Sigmoid colon (tissue), 3 donors: ENCODE measurements at regions not wholly inside any gene's neighbourhood (a gene's known extent, or its start where the extent isn't known, plus 50 kb on each side); places are given as distances from the start of the nearest gene placed in this dataset.

Source experiments
- POLR2A ChIP-seq, 2 donors: fragments of 450-650 bp; IDR thresholded peaks; one replicate each; pipeline ENCODE4 v1.6.1; 2016; ENCODE audit warnings: antibody characterized with exemption in 2 of 2, mild to moderate bottlenecking in 2 of 2, moderate library complexity in 2 of 2
- TF ChIP-seq, protein P1 (sequence below), 4 experiments: fragments of 450-650 bp in 3 of 4; fragments of 200-600 bp in 1 of 4; IDR thresholded peaks; one replicate each; pipeline ENCODE4 v1.5.1; 2016 to 2019; ENCODE audit warnings: antibody characterized with exemption in 4 of 4, mild to moderate bottlenecking in 3 of 4, moderate library complexity in 2 of 4

GRCh38 chr13:78465250-78465649 lies 138.1 kb downstream of the POU4F1 start:
- TF ChIP-seq, protein P1, sequence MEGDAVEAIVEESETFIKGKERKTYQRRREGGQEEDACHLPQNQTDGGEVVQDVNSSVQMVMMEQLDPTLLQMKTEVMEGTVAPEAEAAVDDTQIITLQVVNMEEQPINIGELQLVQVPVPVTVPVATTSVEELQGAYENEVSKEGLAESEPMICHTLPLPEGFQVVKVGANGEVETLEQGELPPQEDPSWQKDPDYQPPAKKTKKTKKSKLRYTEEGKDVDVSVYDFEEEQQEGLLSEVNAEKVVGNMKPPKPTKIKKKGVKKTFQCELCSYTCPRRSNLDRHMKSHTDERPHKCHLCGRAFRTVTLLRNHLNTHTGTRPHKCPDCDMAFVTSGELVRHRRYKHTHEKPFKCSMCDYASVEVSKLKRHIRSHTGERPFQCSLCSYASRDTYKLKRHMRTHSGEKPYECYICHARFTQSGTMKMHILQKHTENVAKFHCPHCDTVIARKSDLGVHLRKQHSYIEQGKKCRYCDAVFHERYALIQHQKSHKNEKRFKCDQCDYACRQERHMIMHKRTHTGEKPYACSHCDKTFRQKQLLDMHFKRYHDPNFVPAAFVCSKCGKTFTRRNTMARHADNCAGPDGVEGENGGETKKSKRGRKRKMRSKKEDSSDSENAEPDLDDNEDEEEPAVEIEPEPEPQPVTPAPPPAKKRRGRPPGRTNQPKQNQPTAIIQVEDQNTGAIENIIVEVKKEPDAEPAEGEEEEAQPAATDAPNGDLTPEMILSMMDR (IDR thresholded peaks at IDR 0.05): no peak
- no peak for TF ChIP-seq POLR2A (IDR thresholded peaks at IDR 0.05)
